Gastrocnemius medialis (tissue), 4 donors: ENCODE measurements at regions not wholly inside any gene's neighbourhood (a gene's known extent, or its start where the extent isn't known, plus 50 kb on each side); places are given as distances from the start of the nearest gene placed in this dataset.
"Not testable (repeated sequence)": the region's sequence is repeated elsewhere in the genome, so short reads cannot be mapped to it uniquely, and the experiment has no call there.

Experiments used
- ATAC-seq, 2 donors: fragments of 150-250 bp; one replicate each; pipeline ENCODE4 v1.9.1; 2016
- DNase-seq, 2 donors: peaks; one replicate each; pipeline ENCODE4 v3.0.0-alpha.2; 2019
- H3K27ac ChIP-seq, 4 donors: fragments of 200-600 bp; sonication (generic); 1 replicate in 1 of 4; 2 replicates in 3 of 4; pipeline ENCODE4 v1.5.1; 2016 to 2018; ENCODE audit warnings: mild to moderate bottlenecking in 2 of 4, moderate library complexity in 1 of 4
- H3K27me3 ChIP-seq, 3 donors: fragments of 200-600 bp; sonication (generic) in 2 of 3; 1 replicate in 1 of 3; 2 replicates in 2 of 3; pipeline versions ENCODE4 v1.5.1 to v1.6.0; 2016 to 2019; ENCODE audit warnings: mild to moderate bottlenecking in 1 of 3, moderate library complexity in 1 of 3
- H3K36me3 ChIP-seq, 2 donors: fragments of 200-600 bp; sonication (generic) in 1 of 2; one replicate each; pipeline ENCODE4 v1.5.1; 2017 to 2018
- H3K4me1 ChIP-seq, 2 donors: fragments of 200-600 bp; sonication (generic) in 1 of 2; one replicate each; pipeline ENCODE4 v1.5.1; 2016 to 2017; ENCODE audit warnings: mild to moderate bottlenecking in 2 of 2
- H3K4me3 ChIP-seq, 4 donors: fragments of 200-600 bp; sonication (generic) in 3 of 4; 1 replicate in 1 of 4; 2 replicates in 3 of 4; pipeline ENCODE4 v1.5.1; 2016 to 2019; ENCODE audit warnings: mild to moderate bottlenecking in 2 of 4
- H3K9me3 ChIP-seq, 3 donors: fragments of 200-600 bp; sonication (generic) in 2 of 3; 1 replicate in 1 of 3; 2 replicates in 2 of 3; pipeline ENCODE4 v1.5.1; 2016 to 2019
- POLR2A ChIP-seq, 2 donors: fragments of 450-650 bp; IDR thresholded peaks; one replicate each; pipeline ENCODE4 v1.6.1; 2017; ENCODE audit warnings: antibody characterized with exemption in 2 of 2, mild to moderate bottlenecking in 2 of 2, moderate library complexity in 2 of 2
- in situ Hi-C, 4 donors: fragments of 200-750 bp; cut with MboI; loops; one replicate each; pipeline versions ENCODE4 v1.15.0 to v1.8.0; 2017; ENCODE audit warnings: low sequenced_read_pairs in 4 of 4
- intact Hi-C: fragments of 100-400 bp; cut with DNase I; formaldehyde crosslinking; loops from one replicate; pipeline ENCODE4 v1.15.1; 2023; ENCODE audit warnings: low total_unique reads
- TF ChIP-seq, protein P1 (sequence below), 5 experiments: fragments of 450-650 bp in 3 of 5; fragments of 200-600 bp in 2 of 5; sonication (generic) in 2 of 5; IDR thresholded peaks in 4 of 5; conservative IDR thresholded peaks in 1 of 5; 1 replicate in 4 of 5; 2 replicates in 1 of 5; pipeline ENCODE4 v1.5.1; 2016 to 2019; ENCODE audit warnings: antibody characterized with exemption in 5 of 5, mild to moderate bottlenecking in 3 of 5, moderate library complexity in 3 of 5

- TF ChIP-seq POLR2A (IDR thresholded peaks at IDR 0.05) = no peak
- TF ChIP-seq, protein P1, sequence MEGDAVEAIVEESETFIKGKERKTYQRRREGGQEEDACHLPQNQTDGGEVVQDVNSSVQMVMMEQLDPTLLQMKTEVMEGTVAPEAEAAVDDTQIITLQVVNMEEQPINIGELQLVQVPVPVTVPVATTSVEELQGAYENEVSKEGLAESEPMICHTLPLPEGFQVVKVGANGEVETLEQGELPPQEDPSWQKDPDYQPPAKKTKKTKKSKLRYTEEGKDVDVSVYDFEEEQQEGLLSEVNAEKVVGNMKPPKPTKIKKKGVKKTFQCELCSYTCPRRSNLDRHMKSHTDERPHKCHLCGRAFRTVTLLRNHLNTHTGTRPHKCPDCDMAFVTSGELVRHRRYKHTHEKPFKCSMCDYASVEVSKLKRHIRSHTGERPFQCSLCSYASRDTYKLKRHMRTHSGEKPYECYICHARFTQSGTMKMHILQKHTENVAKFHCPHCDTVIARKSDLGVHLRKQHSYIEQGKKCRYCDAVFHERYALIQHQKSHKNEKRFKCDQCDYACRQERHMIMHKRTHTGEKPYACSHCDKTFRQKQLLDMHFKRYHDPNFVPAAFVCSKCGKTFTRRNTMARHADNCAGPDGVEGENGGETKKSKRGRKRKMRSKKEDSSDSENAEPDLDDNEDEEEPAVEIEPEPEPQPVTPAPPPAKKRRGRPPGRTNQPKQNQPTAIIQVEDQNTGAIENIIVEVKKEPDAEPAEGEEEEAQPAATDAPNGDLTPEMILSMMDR (IDR thresholded peaks at IDR 0.05 in 4 of 5, conservative IDR thresholded peaks at IDR 0.05 in 1 of 5) = no peak
- intact Hi-C loops = no loop called here
- in situ Hi-C loops = no loop called here
- Histone ChIP-seq H3K9me3 (no peaks in the 10 kb centered on the region), H3K36me3 (no peaks in the 10 kb centered on the region), H3K27ac (no peak overlapping the region), H3K4me1 (no peaks in the 10 kb centered on the region), H3K4me3 (no peak overlapping the region), H3K27me3 (no peaks in the 10 kb centered on the region)
- ATAC-seq = no peak
- DNase-seq = no peak
Observed at GRCh38 chr2:64246962-64247361, 102.7 kb upstream of the PELI1 start.

GRCh38 chr2:64249426-64249825 lies 105.2 kb upstream of the PELI1 start:
- Histone ChIP-seq H3K9me3 (no peaks in the 10 kb centered on the region), H3K36me3 (no peaks in the 10 kb centered on the region), H3K4me1 (no peaks in the 10 kb centered on the region), H3K27me3 (no peaks in the 10 kb centered on the region), H3K27ac (no peak overlapping the region), H3K4me3 (no peak overlapping the region)
- no peak for DNase-seq
- in situ Hi-C loops (no loop called here), intact Hi-C loops (no loop called here)
- no peak for TF ChIP-seq POLR2A (IDR thresholded peaks at IDR 0.05)
- TF ChIP-seq, protein P1 (IDR thresholded peaks at IDR 0.05 in 4 of 5, conservative IDR thresholded peaks at IDR 0.05 in 1 of 5) = no peak
- no peak for ATAC-seq

DNA sequence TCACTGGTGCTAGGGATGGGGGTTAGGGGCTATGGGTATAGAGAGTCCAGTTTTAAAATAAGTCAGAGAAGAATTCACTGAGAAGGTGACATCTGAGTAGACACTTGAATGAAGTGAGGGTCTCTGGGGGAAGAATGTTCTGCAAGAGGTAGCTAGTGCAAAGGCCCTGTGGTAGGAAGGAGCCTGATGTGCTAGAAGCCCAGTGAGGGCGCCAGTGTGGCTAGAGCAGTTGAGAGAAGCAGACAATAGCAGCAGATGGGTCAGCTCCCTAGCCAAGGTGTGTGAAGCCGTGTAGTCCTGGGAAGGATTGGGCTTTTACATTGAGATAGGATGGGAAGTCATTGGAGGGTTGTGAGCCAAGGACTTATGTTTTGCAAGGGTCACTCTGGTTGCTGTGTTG lies 105.8 kb upstream of the PELI1 start:
- no peaks in the 10 kb centered on the region for H3K27me3 ChIP-seq
- in situ Hi-C loops (no loop called here), intact Hi-C loops (no loop called here)
- H3K36me3 ChIP-seq = no peaks in the 10 kb centered on the region
- H3K4me1 ChIP-seq = no peaks in the 10 kb centered on the region
- H3K9me3 ChIP-seq = no peaks in the 10 kb centered on the region
- DNase-seq (no peak), ATAC-seq (no peak)
- H3K27ac ChIP-seq = no peak overlapping the region
- no peak overlapping the region for H3K4me3 ChIP-seq
- TF ChIP-seq POLR2A (IDR thresholded peaks at IDR 0.05) = no peak

GRCh38 chr2:64250751-64251423 lies 106.7 kb upstream of the PELI1 start:
- TF ChIP-seq POLR2A (IDR thresholded peaks at IDR 0.05) = no peak
- TF ChIP-seq, protein P1 (IDR thresholded peaks at IDR 0.05 in 4 of 5, conservative IDR thresholded peaks at IDR 0.05 in 1 of 5) = no peak
- Histone ChIP-seq H3K4me1 (no peaks in the 10 kb centered on the region), H3K9me3 (no peaks in the 10 kb centered on the region), H3K27ac (no peak overlapping the region), H3K27me3 (no peaks in the 10 kb centered on the region), H3K4me3 (no peak overlapping the region), H3K36me3 (no peaks in the 10 kb centered on the region)
- no peak for ATAC-seq
- DNase-seq = no peak
- in situ Hi-C loops (no loop called here), intact Hi-C loops (no loop called here)

DNA sequence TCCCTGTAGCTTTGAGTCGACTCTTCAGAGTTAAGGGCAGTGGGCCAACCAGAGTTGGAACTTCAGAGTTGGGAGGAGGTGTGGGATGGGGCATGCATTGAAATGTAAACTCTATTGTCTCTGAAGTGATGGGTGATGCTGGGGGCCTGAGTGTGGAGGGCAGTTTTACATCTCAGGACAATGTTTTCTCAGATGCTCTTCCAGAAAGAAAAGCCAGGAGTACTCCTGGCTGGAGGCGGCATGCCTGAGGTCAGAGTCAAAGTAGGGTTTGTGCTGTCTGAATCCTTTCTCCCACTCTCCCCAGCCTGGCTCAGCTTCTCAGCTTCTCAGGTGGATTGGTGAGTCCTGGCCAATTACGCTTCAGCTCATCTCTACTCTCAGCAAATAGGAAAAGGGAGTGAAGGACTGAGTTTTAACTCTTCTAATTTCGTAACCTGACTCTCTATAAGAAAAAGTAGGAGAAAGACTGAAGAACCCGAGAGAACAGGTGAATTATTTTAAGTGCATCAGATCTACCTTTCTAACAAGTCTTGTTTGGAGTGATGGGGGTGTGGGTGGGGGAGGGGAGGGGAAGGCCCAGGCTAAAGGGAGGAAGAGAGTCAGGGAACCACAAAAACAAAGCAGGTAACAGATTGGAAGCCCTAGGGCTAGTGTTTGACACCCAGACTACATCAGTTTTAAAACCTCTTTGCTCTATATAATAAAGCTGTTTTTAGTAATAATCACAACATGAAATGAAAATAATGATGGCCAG lies 107.5 kb upstream of the PELI1 start:
- TF ChIP-seq POLR2A (IDR thresholded peaks at IDR 0.05) = no peak
- TF ChIP-seq, protein P1 (IDR thresholded peaks at IDR 0.05 in 4 of 5, conservative IDR thresholded peaks at IDR 0.05 in 1 of 5) = no peak
- Histone ChIP-seq H3K9me3 (no peaks in the 10 kb centered on the region), H3K27ac (no peak overlapping the region), H3K4me1 (no peaks in the 10 kb centered on the region), H3K36me3 (no peaks in the 10 kb centered on the region), H3K4me3 (no peak overlapping the region), H3K27me3 (no peaks in the 10 kb centered on the region)
- DNase-seq (no peak), ATAC-seq (no peak)
- in situ Hi-C loops (no loop called here), intact Hi-C loops (no loop called here)

DNA sequence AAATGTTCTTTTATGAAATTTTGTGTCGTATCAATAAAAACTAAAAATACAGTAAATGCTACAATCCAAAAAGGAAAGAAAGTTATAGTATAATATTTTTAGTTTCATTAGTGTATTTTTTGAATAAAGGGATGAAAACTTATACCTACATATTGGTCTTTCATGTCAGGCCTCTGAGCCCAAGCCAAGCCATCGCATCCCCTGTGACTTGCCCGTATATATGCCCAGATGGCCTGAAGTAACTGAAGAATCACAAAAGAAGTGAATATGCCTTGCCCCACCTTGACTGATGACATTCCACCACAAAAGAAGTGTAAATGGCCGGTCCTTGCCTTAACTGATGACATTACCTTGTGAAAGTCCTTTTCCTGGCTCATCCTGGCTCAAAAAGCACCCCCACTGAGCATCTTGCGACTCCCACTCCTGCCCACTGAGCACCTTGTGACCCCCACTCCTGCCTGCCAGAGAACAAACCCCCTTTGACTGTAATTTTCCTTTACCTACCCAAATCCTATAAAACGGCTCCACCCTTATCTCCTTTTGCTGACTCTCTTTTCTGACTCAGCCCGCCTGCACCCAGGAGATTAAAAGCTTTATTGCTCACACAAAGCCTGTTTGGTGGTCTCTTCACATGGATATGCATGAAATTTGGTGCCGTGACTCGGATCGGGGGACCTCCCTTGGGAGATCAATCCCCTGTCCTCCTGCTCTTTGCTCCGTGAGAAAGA lies 108.2 kb upstream of the PELI1 start:
- intact Hi-C loops, DNase-seq, ATAC-seq, H3K9me3 ChIP-seq, H3K4me3 ChIP-seq, H3K27me3 ChIP-seq, in situ Hi-C loops, H3K4me1 ChIP-seq, H3K36me3 ChIP-seq, H3K27ac ChIP-seq: not testable (repeated sequence)

DNA sequence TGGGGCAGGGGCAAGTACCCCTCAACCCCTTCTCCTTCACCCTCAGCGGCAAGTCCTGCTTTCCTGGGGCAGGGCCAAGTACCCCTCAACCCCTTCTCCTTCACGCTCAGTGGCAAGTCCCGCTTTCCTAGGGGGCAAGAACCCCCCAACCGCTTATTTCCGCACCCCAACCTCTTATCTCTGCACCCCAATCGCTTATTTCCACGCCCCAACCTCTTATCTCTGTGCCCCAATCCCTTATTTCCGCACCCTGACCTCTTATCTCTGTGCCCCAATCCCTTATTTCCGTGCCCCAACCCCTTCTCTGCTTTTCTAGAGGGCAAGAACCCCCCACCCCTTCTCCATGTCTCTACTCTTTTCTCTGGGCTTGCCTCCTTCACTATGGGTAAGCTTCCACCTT lies 109.2 kb upstream of the PELI1 start:
- in situ Hi-C loops = not testable (repeated sequence)

More for the DNA sequence above, 109.2 kb upstream of the PELI1 start:
- H3K36me3 ChIP-seq, H3K4me1 ChIP-seq, DNase-seq, H3K4me3 ChIP-seq, ATAC-seq, H3K27ac ChIP-seq, intact Hi-C loops, H3K27me3 ChIP-seq, H3K9me3 ChIP-seq: not testable (repeated sequence)
